NOMO-1 treated with dmso at 0.1 percent for 144 hours (cell line): ENCODE measurements at regions not wholly inside any gene's neighbourhood (a gene's known extent, or its start where the extent isn't known, plus 50 kb on each side); places are given as distances from the start of the nearest gene placed in this dataset.

ENCODE experiments used
- DNase-seq: peaks from one replicate; lab custom pipeline; 2025; ENCODE audit not compliant: unreplicated experiment; lab: John Stamatoyannopoulos, UW

GRCh38 chr2:190809139-190809764 lies 71.4 kb upstream of the GLS start:
- peak; percentile 73 for DNase-seq

DNA sequence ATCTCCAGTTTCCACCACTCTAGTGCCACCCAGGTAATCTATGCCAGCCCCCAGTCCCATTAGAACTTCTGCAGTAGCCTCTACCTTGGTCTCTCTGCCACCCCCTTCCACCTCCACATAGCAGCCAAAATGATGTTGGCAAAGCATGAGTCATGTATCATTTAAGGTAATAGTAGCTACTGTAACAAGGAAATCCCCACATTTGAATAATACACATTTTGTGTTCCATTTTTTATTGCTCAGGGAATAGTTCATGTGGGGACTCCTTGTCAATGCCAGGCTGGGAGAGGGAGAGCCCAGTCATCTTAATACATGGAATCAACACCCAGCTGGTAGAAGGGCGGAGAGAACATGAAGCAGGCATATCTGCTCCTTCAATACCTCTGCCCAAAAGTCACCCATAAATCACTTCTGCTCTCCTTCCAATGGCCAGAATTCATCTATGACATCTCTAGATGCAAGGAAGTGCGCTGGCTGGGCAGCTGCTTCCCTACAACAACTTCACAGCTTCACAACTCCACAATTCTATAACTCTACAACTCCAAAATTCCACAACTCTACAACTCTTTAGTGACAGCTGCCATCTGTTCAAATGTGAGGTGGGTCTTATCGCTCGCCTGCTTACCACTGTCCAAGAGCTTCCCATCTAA lies 70.6 kb upstream of the GLS start:
- DNase-seq: no peak

GRCh38 chr2:190810981-190811587 lies 69.5 kb upstream of the GLS start:
- no peak for DNase-seq

DNA sequence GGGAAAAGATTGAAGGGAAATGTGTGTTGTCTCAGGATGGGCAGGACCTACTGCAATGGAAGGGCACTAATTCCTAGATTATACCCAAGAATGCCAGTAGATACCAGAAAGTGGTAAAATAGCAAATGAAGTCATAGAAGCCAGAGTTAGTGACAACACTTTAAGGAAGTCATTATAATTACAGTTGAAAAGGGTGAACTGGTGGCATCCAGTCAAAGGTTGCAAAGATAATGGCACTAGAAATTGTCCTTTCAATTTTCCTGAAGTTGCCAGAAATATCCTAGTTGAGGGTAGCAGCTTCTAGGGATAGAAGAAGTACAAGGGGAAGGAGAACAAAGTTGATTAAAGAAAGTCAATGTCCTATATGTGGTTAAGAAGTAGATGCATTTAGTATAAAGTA lies 68.8 kb upstream of the GLS start:
- peak; percentile 7 for DNase-seq

DNA sequence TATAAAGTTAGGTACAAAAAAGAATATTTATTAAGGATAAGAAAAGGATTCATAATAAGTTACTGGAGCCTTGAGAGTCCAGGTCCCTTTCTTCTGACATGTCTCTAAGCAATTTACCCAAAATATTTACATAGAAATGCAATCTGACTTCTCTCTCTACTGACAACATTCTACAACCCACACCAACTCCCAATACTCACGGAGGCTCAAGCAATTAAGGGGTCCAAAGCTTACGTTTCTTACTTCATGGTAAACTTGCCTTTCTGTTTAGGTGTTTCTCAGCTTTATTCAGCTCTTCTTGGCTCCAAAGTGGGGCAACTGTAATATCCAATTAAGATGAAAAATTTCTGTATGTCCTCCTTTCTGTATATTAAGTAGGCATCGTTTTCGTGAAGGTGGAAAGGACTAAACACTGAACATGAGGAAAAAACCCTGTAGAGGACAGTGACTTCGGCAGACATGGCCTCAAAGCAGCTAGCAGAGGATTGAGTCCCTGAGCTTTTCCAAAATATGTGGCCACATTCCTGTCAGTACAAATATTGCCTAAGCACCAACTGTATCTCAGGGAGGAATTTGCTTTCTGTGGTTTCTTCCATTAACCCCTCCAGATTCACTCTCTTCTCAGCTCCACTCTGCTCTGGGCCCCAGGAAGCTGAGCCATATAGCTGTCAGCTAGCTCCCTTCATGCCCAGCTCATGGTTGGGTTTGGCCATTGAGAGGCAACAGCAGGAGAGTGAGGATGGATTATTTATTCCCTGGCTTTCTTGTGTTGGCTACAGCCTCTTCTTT lies 67.9 kb upstream of the GLS start:
- no peak for DNase-seq

DNA sequence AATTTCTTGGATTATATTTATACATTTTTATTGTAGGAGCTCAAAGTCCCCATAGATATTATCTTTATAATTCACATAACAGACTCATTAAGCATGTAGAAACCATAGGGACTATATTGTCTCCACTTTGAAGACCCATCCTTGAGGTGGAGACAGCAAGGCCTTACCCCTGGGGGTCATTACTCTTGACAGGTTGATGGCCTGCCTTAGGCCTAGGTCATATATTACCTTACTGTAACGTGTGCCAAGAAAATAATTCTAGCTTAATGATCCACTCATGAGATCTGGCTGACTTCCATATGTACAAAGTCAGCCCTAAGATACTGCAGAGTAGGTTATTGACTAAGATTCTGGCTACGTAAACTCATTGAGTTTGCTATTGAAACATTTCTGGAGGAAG lies 65.4 kb upstream of the GLS start:
- DNase-seq: no peak

DNA sequence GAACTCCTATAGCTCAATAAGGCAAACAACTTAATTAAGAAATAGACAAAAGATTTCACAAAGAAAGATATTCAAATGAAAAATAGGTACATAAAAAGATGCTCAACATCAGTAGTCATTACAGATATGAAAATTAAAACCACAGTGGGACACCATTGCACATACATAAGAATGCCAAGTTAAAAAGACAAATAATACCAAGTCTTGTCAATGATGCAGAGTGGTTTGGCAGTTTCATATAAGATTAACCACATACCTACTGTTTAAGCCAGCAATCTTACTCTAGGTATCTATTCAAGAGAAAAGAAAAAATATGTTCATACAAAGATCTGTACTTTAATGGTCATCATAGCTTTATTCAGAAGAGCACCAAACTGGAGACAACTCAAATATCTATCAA lies 63.5 kb upstream of the GLS start:
- DNase-seq: no peak

DNA sequence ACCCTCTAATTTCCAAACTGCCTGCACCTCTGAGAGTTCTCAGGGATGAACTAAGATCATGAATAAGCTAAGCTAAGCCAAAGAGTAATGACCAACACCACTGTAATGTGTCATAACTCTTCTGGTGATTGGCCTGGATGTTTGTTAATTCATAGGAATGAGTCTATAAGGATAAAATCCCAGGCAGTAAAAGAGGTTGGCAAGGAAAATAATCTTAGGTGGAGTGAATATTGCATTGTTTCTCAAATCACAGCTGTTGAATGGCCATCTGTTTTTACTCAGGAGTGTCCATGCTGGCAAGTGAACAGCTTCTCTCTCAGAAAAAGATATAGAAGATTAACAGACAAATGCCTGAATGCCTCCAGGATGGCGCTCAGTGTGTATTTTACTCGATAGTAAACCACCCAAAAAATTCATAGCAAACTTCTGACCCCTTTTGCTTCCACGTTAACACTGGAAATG lies 60.8 kb upstream of the GLS start:
- DNase-seq: no peak

DNA sequence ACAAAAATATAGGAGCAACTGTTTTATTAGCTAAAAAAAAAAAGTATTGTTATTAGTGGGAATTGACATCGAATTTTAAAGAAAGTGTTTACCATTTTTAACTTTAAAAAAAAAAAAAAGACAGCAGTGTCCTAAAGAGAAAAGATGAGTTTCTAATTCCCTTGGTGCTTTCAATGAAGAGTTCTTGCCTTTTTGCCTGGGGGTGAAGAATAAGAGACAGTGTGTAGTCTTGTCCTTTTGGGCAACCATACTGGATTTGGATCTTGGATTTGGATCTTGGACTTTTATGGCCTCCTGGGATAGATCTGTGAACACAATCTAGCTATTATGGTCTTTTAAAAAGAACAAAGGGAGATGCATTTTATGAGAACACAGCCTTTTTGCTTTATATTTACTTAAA lies 60.2 kb upstream of the GLS start:
- no peak for DNase-seq

GRCh38 chr2:190822043-190822442 lies 58.6 kb upstream of the GLS start:
- DNase-seq: no peak

- no peak for DNase-seq
These were observed 52.9 kb upstream of the GLS start for GRCh38 chr2:190827720-190828119.

- DNase-seq: no peak
These were observed 51.0 kb upstream of the GLS start for GRCh38 chr2:190829642-190830041.
